ENCODE measurements at regions not wholly inside any gene's neighbourhood (a gene's known extent, or its start where the extent isn't known, plus 50 kb on each side); places are given as distances from the start of the nearest gene placed in this dataset.

GRCh38 chr13:40306817-40307216 is 359.6 kb downstream of the FOXO1 start:
- TF ChIP-seq, protein P1, sequence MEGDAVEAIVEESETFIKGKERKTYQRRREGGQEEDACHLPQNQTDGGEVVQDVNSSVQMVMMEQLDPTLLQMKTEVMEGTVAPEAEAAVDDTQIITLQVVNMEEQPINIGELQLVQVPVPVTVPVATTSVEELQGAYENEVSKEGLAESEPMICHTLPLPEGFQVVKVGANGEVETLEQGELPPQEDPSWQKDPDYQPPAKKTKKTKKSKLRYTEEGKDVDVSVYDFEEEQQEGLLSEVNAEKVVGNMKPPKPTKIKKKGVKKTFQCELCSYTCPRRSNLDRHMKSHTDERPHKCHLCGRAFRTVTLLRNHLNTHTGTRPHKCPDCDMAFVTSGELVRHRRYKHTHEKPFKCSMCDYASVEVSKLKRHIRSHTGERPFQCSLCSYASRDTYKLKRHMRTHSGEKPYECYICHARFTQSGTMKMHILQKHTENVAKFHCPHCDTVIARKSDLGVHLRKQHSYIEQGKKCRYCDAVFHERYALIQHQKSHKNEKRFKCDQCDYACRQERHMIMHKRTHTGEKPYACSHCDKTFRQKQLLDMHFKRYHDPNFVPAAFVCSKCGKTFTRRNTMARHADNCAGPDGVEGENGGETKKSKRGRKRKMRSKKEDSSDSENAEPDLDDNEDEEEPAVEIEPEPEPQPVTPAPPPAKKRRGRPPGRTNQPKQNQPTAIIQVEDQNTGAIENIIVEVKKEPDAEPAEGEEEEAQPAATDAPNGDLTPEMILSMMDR (IDR thresholded peaks at IDR 0.05), result no peak
- TF ChIP-seq POLR2A (IDR thresholded peaks at IDR 0.05), result no peak
- no peak for TF ChIP-seq POLR2AphosphoS5 (IDR thresholded peaks at IDR 0.05)
